ENCODE measurements at regions not wholly inside any gene's neighbourhood (a gene's known extent, or its start where the extent isn't known, plus 50 kb on each side); places are given as distances from the start of the nearest gene placed in this dataset.

GRCh38 chr12:3962631-3963483 lies 89.7 kb upstream of the PARP11 start:
- Histone ChIP-seq H3K27ac (0 out of 2 replicates have a peak overlapping the region, but pooled peaks have one; percentile 25), H3K36me3 (ENCODE audit: insufficient read depth, low read length) (no peaks in the 10 kb centered on the region), H3K4me3 (no peak overlapping the region), H3K9me3 (ENCODE audit: low read depth, low read length) (no peaks in the 10 kb centered on the region), H3K9ac (ENCODE audit: insufficient read length) (no peak overlapping the region)
- TF ChIP-seq FOXP2 (optimal IDR thresholded peaks at IDR 0.05; ENCODE audit: control extremely low read depth, extremely low read length, insufficient read depth) (no peak), POLR2AphosphoS5 (IDR thresholded peaks at IDR 0.05; ENCODE audit: borderline replicate concordance, low read depth, low read length) (no peak)
- DNase-seq (ENCODE audit: low read depth, low spot score): no peak

- H3K36me3 ChIP-seq (ENCODE audit: insufficient read depth, low read length): no peaks in the 10 kb centered on the region
- H3K4me3 ChIP-seq: no peak overlapping the region
- H3K9me3 ChIP-seq (ENCODE audit: low read depth, low read length): no peaks in the 10 kb centered on the region
- H3K27ac ChIP-seq: no peak overlapping the region
- no peak for TF ChIP-seq EZH2 (IDR thresholded peaks at IDR 0.05)
- TF ChIP-seq POLR2AphosphoS5 (IDR thresholded peaks at IDR 0.05; ENCODE audit: borderline replicate concordance, low read depth, low read length): no peak
- TF ChIP-seq FOXP2 (optimal IDR thresholded peaks at IDR 0.05; ENCODE audit: control extremely low read depth, extremely low read length, insufficient read depth): no peak
- H3K9ac ChIP-seq (ENCODE audit: insufficient read length): no peak overlapping the region
- DNase-seq (ENCODE audit: low read depth, low spot score): no peak
Observed at GRCh38 chr12:3961591-3961990, 88.4 kb upstream of the PARP11 start.

- Histone ChIP-seq H3K27ac (no peak overlapping the region), H3K9me3 (ENCODE audit: low read depth, low read length) (no peaks in the 10 kb centered on the region; the same call in 1 of the 2 replicates), H3K4me3 (no peak overlapping the region), H3K9ac (ENCODE audit: insufficient read length) (no peak overlapping the region), H3K36me3 (ENCODE audit: insufficient read depth, low read length) (no peaks in the 10 kb centered on the region)
- DNase-seq (ENCODE audit: low read depth, low spot score): no peak
- no peak for TF ChIP-seq EZH2 (IDR thresholded peaks at IDR 0.05)
- no peak for TF ChIP-seq FOXP2 (optimal IDR thresholded peaks at IDR 0.05; ENCODE audit: control extremely low read depth, extremely low read length, insufficient read depth)
- no peak for TF ChIP-seq POLR2AphosphoS5 (IDR thresholded peaks at IDR 0.05; ENCODE audit: borderline replicate concordance, low read depth, low read length)
Observed at GRCh38 chr12:3959799-3960560, 86.8 kb upstream of the PARP11 start.

GRCh38 chr12:3958534-3958933 lies 85.3 kb upstream of the PARP11 start:
- no peak overlapping the region for H3K4me3 ChIP-seq
- no peaks in the 10 kb centered on the region; the same call in 1 of the 2 replicates for H3K9me3 ChIP-seq (ENCODE audit: low read depth, low read length)
- no peak for TF ChIP-seq POLR2AphosphoS5 (IDR thresholded peaks at IDR 0.05; ENCODE audit: borderline replicate concordance, low read depth, low read length)
- TF ChIP-seq FOXP2 (optimal IDR thresholded peaks at IDR 0.05; ENCODE audit: control extremely low read depth, extremely low read length, insufficient read depth): no peak
- TF ChIP-seq EZH2 (IDR thresholded peaks at IDR 0.05): no peak
- H3K36me3 ChIP-seq (ENCODE audit: insufficient read depth, low read length): no peaks in the 10 kb centered on the region
- no peak for DNase-seq (ENCODE audit: low read depth, low spot score)
- no peak overlapping the region for H3K9ac ChIP-seq (ENCODE audit: insufficient read length)
- no peak overlapping the region for H3K27ac ChIP-seq

- TF ChIP-seq FOXP2 (optimal IDR thresholded peaks at IDR 0.05; ENCODE audit: control extremely low read depth, extremely low read length, insufficient read depth) (no peak), POLR2AphosphoS5 (IDR thresholded peaks at IDR 0.05; ENCODE audit: borderline replicate concordance, low read depth, low read length) (no peak), EZH2 (IDR thresholded peaks at IDR 0.05) (no peak)
- no peaks in the 10 kb centered on the region; the same call in 1 of the 2 replicates for H3K9me3 ChIP-seq (ENCODE audit: low read depth, low read length)
- H3K36me3 ChIP-seq (ENCODE audit: insufficient read depth, low read length): no peaks in the 10 kb centered on the region
- H3K9ac ChIP-seq (ENCODE audit: insufficient read length): no peak overlapping the region
- no peak overlapping the region for H3K4me3 ChIP-seq
- no peak for DNase-seq (ENCODE audit: low read depth, low spot score)
- H3K27ac ChIP-seq: 0 out of 2 replicates have a peak overlapping the region, but pooled peaks have one; percentile 25
Observed at GRCh38 chr12:3951380-3952135, 78.4 kb upstream of the PARP11 start.

GRCh38 chr12:3950714-3951320 lies 77.6 kb upstream of the PARP11 start:
- no peak overlapping the region for H3K4me3 ChIP-seq
- H3K9me3 ChIP-seq (ENCODE audit: low read depth, low read length): no peaks in the 10 kb centered on the region; the same call in 1 of the 2 replicates
- no peak overlapping the region for H3K9ac ChIP-seq (ENCODE audit: insufficient read length)
- H3K36me3 ChIP-seq (ENCODE audit: insufficient read depth, low read length): no peaks in the 10 kb centered on the region
- peak overlapping the region; percentile 25; the same call in 1 of the 2 replicates for H3K27ac ChIP-seq
- DNase-seq (ENCODE audit: low read depth, low spot score): no peak
- no peak for TF ChIP-seq POLR2AphosphoS5 (IDR thresholded peaks at IDR 0.05; ENCODE audit: borderline replicate concordance, low read depth, low read length)
- no peak for TF ChIP-seq FOXP2 (optimal IDR thresholded peaks at IDR 0.05; ENCODE audit: control extremely low read depth, extremely low read length, insufficient read depth)
- no peak for TF ChIP-seq EZH2 (IDR thresholded peaks at IDR 0.05)

GRCh38 chr12:3947781-3948180 lies 74.6 kb upstream of the PARP11 start:
- H3K27ac ChIP-seq: peak overlapping the region; percentile 91
- H3K4me3 ChIP-seq: peak overlapping the region; percentile 7; the same call in 1 of the 2 replicates

More at GRCh38 chr12:3947781-3948180, 74.6 kb upstream of the PARP11 start:
- Histone ChIP-seq H3K9ac (ENCODE audit: insufficient read length) (no peak overlapping the region), H3K36me3 (ENCODE audit: insufficient read depth, low read length) (no peaks in the 10 kb centered on the region), H3K9me3 (ENCODE audit: low read depth, low read length) (no peaks in the 10 kb centered on the region)
- no peak for TF ChIP-seq EZH2 (IDR thresholded peaks at IDR 0.05)
- no peak for TF ChIP-seq FOXP2 (optimal IDR thresholded peaks at IDR 0.05; ENCODE audit: control extremely low read depth, extremely low read length, insufficient read depth)
- no peak for TF ChIP-seq POLR2AphosphoS5 (IDR thresholded peaks at IDR 0.05; ENCODE audit: borderline replicate concordance, low read depth, low read length)
- DNase-seq (ENCODE audit: low read depth, low spot score): peak; percentile 92

Data from SK-N-MC (cell line).